K562 (cell line): ENCODE measurements at regions not wholly inside any gene's neighbourhood (a gene's known extent, or its start where the extent isn't known, plus 50 kb on each side); places are given as distances from the start of the nearest gene placed in this dataset.

Experiments
- FOXA3 ChIP-seq, 2 experiments: fragments of 450-650 bp in 1 of 2; sonication (generic) in 1 of 2; formaldehyde crosslinking; IDR thresholded peaks in 1 of 2; conservative IDR thresholded peaks in 1 of 2; 2 replicates each; pipeline versions ENCODE4 v1.4.0 to v1.8.0; 2020 to 2022; ENCODE audit warnings: mild to moderate bottlenecking in 2 of 2, missing genetic modification reagents in 1 of 2
- LEF1 ChIP-seq: fragments of 450-650 bp; IDR thresholded peaks from 2 replicates; pipeline ENCODE4 v1.6.1; 2016; ENCODE audit warnings: mild to moderate bottlenecking
- MTA3 ChIP-seq: fragments of 450-650 bp; formaldehyde crosslinking; IDR thresholded peaks from 2 replicates; pipeline ENCODE4 v1.6.1; 2017; ENCODE audit warnings: mild to moderate bottlenecking, borderline replicate concordance
- RHOXF2B ChIP-seq: fragments of 250-450 bp; sonication (Bioruptor Pico); conservative IDR thresholded peaks from 2 replicates; pipeline ENCODE4 v1.5.1; 2021
- SREBF1 ChIP-seq: fragments of 150-350 bp; IDR thresholded peaks from 2 replicates; pipeline ENCODE4 v1.6.1; 2014; ENCODE audit warnings: antibody characterized with exemption, low read depth, low read length, borderline replicate concordance
- TCF3 ChIP-seq: sonication (generic); formaldehyde crosslinking; IDR thresholded peaks from 2 replicates; pipeline ENCODE4 v1.4.0; 2020; ENCODE audit warnings: mild to moderate bottlenecking, missing genetic modification reagents
- ZNF699 ChIP-seq: fragments of 250-450 bp; sonication (Bioruptor Pico); IDR thresholded peaks from 2 replicates; pipeline ENCODE4 v1.8.0; 2021; ENCODE audit warnings: mild to moderate bottlenecking, moderate library complexity; ENCODE audit not compliant: insufficient replicate concordance
- TF ChIP-seq, protein P1 (sequence below): fragments of 250-450 bp; sonication (Bioruptor Pico); IDR thresholded peaks from 2 replicates; pipeline ENCODE4 v1.4.0; 2020; ENCODE audit warnings: mild to moderate bottlenecking, moderate library complexity
- TF ChIP-seq, protein P2 (sequence below): fragments of 250-450 bp; sonication (Bioruptor Pico); IDR thresholded peaks from 2 replicates; pipeline ENCODE4 v1.8.0; 2022; ENCODE audit warnings: moderate library complexity, mild to moderate bottlenecking, inconsistent platforms
- TF ChIP-seq, protein P3 (sequence below): IDR thresholded peaks from 3 replicates; pipeline ENCODE4 v1.6.1; 2011; ENCODE audit warnings: borderline replicate concordance, mild to moderate bottlenecking, moderate library complexity; ENCODE audit not compliant: insufficient read length; ENCODE audit errors: extremely low read depth
- TF ChIP-seq, protein P4 (sequence below), 2 experiments: fragments of 450-650 bp; IDR thresholded peaks; 2 replicates each; pipeline ENCODE4 v1.6.1; 2016; ENCODE audit warnings: mild to moderate bottlenecking in 2 of 2, borderline replicate concordance in 1 of 2, low read depth in 1 of 2, moderate library complexity in 1 of 2

DNA sequence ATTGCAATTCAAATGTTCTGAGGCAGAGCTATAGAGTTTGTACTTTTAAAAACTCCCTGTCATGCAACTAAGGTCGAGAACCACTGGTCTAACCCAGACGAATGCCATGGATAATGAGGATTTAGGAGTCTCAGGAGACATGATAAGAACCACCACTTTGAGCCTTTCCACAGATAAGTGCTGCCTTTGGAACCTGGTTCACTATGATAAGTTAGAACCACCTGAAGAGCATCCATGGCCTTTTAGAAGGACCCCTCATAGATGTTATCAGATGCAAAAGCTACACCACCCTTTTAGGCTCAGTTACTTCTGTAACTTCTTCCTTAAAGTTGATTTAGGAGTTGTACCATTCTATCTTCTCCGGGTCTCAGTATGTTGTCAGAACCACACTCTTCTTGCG lies 350.6 kb upstream of the CCL2 start (continued):
- TF ChIP-seq, protein P1, sequence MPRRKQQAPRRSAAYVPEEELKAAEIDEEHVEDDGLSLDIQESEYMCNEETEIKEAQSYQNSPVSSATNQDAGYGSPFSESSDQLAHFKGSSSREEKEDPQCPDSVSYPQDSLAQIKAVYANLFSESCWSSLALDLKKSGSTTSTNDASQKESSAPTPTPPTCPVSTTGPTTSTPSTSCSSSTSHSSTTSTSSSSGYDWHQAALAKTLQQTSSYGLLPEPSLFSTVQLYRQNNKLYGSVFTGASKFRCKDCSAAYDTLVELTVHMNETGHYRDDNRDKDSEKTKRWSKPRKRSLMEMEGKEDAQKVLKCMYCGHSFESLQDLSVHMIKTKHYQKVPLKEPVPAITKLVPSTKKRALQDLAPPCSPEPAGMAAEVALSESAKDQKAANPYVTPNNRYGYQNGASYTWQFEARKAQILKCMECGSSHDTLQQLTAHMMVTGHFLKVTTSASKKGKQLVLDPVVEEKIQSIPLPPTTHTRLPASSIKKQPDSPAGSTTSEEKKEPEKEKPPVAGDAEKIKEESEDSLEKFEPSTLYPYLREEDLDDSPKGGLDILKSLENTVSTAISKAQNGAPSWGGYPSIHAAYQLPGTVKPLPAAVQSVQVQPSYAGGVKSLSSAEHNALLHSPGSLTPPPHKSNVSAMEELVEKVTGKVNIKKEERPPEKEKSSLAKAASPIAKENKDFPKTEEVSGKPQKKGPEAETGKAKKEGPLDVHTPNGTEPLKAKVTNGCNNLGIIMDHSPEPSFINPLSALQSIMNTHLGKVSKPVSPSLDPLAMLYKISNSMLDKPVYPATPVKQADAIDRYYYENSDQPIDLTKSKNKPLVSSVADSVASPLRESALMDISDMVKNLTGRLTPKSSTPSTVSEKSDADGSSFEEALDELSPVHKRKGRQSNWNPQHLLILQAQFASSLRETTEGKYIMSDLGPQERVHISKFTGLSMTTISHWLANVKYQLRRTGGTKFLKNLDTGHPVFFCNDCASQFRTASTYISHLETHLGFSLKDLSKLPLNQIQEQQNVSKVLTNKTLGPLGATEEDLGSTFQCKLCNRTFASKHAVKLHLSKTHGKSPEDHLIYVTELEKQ (CRISPR knock-in tag) = no peak
- TF ChIP-seq LEF1 (peak; percentile 80), FOXA3 (CRISPR knock-in tag; conservative IDR thresholded peaks at IDR 0.05 in 1 of 2, IDR thresholded peaks at IDR 0.05 in 1 of 2) (no peak), SREBF1 (no peak), RHOXF2B (CRISPR knock-in tag) (no peak), ZNF699 (no peak), MTA3 (peak; percentile 68), TCF3 (CRISPR knock-in tag) (peak; percentile 91)
- TF ChIP-seq, protein P2, sequence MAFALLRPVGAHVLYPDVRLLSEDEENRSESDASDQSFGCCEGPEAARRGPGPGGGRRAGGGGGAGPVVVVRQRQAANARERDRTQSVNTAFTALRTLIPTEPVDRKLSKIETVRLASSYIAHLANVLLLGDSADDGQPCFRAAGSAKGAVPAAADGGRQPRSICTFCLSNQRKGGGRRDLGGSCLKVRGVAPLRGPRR (CRISPR knock-in tag) = no peak
- TF ChIP-seq, protein P3, sequence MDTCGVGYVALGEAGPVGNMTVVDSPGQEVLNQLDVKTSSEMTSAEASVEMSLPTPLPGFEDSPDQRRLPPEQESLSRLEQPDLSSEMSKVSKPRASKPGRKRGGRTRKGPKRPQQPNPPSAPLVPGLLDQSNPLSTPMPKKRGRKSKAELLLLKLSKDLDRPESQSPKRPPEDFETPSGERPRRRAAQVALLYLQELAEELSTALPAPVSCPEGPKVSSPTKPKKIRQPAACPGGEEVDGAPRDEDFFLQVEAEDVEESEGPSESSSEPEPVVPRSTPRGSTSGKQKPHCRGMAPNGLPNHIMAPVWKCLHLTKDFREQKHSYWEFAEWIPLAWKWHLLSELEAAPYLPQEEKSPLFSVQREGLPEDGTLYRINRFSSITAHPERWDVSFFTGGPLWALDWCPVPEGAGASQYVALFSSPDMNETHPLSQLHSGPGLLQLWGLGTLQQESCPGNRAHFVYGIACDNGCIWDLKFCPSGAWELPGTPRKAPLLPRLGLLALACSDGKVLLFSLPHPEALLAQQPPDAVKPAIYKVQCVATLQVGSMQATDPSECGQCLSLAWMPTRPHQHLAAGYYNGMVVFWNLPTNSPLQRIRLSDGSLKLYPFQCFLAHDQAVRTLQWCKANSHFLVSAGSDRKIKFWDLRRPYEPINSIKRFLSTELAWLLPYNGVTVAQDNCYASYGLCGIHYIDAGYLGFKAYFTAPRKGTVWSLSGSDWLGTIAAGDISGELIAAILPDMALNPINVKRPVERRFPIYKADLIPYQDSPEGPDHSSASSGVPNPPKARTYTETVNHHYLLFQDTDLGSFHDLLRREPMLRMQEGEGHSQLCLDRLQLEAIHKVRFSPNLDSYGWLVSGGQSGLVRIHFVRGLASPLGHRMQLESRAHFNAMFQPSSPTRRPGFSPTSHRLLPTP = no peak
- TF ChIP-seq, protein P4, sequence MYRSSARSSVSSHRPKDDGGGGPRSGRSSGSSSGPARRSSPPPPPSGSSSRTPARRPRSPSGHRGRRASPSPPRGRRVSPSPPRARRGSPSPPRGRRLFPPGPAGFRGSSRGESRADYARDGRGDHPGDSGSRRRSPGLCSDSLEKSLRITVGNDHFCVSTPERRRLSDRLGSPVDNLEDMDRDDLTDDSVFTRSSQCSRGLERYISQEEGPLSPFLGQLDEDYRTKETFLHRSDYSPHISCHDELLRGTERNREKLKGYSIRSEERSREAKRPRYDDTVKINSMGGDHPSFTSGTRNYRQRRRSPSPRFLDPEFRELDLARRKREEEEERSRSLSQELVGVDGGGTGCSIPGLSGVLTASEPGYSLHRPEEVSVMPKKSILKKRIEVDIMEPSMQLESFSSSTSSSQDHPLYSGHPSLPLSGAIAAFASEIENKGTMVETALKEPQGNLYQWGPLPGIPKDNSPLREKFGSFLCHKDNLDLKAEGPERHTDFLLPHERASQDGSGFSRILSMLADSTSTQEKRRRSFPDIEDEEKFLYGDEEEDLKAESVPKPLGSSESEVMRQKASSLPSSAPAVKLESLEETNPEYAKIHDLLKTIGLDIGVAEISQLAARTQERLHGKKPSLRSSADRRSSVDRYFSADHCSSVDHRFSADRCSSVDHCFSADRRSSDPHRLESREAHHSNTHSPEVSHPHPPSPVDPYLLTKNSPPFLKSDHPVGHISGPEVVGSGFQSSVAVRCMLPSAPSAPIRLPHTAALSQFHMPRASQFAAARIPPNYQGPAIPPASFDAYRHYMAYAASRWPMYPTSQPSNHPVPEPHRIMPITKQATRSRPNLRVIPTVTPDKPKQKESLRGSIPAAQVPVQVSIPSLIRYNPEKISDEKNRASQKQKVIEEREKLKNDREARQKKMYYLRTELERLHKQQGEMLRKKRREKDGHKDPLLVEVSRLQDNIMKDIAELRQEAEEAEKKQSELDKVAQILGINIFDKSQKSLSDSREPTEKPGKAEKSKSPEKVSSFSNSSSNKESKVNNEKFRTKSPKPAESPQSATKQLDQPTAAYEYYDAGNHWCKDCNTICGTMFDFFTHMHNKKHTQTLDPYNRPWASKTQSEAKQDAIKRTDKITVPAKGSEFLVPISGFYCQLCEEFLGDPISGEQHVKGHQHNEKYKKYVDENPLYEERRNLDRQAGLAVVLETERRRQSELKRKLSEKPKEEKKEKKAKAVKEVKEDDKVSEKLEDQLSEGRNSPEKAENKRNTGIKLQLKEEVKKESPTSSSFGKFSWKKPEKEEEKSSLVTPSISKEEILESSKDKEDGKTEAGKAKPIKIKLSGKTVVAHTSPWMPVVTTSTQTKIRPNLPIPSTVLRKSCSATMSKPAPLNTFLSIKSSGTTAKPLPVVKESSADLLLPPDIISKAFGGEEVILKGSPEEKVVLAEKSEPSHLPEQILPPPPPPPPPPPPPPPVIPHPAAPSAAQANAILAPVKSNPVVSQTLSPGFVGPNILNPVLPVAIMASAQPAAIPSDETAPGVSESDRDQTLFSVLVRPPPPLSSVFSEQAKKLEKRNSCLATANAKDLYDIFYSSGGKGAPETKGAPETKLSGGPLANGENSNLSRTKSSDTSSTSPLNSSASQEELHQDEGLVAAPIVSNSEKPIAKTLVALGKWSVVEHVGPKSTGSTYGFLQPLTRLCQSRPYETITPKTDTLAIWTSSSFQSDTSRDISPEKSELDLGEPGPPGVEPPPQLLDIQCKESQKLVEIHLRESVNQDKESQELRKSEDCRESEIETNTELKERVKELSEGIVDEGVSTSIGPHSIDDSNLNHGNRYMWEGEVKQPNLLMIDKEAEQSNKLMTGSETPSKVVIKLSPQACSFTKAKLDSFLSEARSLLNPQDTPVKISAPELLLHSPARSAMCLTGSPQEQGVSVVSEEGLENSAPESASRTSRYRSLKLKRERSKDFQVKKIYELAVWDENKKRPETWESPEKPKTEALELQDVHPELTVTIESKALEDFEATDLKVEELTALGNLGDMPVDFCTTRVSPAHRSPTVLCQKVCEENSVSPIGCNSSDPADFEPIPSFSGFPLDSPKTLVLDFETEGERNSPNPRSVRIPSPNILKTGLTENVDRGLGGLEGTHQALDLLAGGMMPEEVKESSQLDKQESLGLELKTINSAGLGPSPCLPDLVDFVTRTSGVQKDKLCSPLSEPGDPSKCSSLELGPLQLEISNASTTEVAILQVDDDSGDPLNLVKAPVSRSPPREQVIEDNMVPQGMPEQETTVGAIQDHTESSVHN (IDR thresholded peaks at IDR 0.05; ENCODE audit: borderline replicate concordance in 1 of 2, low read depth in 1 of 2) = no peak
